Neural crest cell (in vitro differentiated cells): ENCODE measurements at regions not wholly inside any gene's neighbourhood (a gene's known extent, or its start where the extent isn't known, plus 50 kb on each side); places are given as distances from the start of the nearest gene placed in this dataset.

Source experiments
- DNase-seq: peaks from one replicate; pipeline ENCODE4 v3.0.0; 2021; ENCODE audit warnings: low read depth, mixed read lengths, low spot score
- H3K27ac Mint-ChIP-seq: one replicate; pipeline ENCODE4 v1.8.0; 2021; ENCODE audit warnings: mild to moderate bottlenecking, mixed read lengths; ENCODE audit not compliant: unreplicated experiment
- H3K27me3 Mint-ChIP-seq: 2 replicates; pipeline ENCODE4 v1.8.0; 2021; ENCODE audit warnings: low read depth, mild to moderate bottlenecking, mixed read lengths
- H3K36me3 Mint-ChIP-seq: 2 replicates; pipeline ENCODE4 v1.8.0; 2021; ENCODE audit warnings: low read depth, mild to moderate bottlenecking, mixed read lengths
- H3K4me1 Mint-ChIP-seq: 2 replicates; pipeline ENCODE4 v1.8.0; 2021; ENCODE audit warnings: mixed read lengths
- H3K4me3 Mint-ChIP-seq: one replicate; pipeline ENCODE4 v1.8.0; 2021; ENCODE audit warnings: mild to moderate bottlenecking, mixed read lengths
- H3K9me3 Mint-ChIP-seq: 2 replicates; pipeline ENCODE4 v1.8.0; 2021; ENCODE audit warnings: mixed read lengths
- CTCF ChIP-seq: fragments of 200-600 bp; sonication (generic); conservative IDR thresholded peaks from 2 replicates; pipeline ENCODE4 v1.5.0; 2021; ENCODE audit warnings: antibody characterized with exemption, mild to moderate bottlenecking

DNA sequence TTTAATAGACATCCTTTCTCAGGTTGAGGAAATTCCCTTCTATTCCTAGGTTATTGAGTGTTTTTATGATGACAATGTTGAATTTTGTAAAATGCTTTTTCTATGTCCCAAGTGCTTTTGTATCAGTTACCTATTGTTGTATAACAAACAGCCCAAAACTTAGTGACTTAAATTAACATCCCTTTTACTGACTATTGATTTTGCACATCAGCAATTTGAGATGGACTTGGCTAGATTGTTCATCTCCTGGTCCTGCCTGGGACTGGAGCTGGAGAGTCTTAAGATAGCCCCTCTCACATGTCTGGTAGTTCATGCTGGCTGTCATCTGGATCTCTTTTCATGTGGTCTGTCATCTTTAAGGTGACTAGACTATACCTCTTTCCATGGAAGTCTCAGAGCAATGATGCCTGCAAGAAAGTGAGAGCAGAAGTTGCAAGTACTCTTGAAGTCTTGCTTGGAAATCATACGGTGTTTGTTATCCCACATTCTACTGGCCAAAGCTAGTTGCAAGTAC, 132.6 kb downstream of the RPAP3 start:
- no peak overlapping the region for H3K4me3 Mint-ChIP-seq
- H3K27me3 Mint-ChIP-seq = peaks cover 4% of the 10 kb centered on the region
- TF ChIP-seq CTCF = no peak
- H3K36me3 Mint-ChIP-seq = no peaks in the 10 kb centered on the region
- DNase-seq = no peak
- H3K9me3 Mint-ChIP-seq = no peaks in the 10 kb centered on the region
- H3K4me1 Mint-ChIP-seq = peaks cover 17% of the 10 kb centered on the region
- no peak overlapping the region for H3K27ac Mint-ChIP-seq

- no peaks in the 10 kb centered on the region for H3K4me1 Mint-ChIP-seq
- TF ChIP-seq CTCF = no peak
- no peaks in the 10 kb centered on the region for H3K9me3 Mint-ChIP-seq
- no peak overlapping the region for H3K27ac Mint-ChIP-seq
- H3K36me3 Mint-ChIP-seq = no peaks in the 10 kb centered on the region
- DNase-seq = no peak
- H3K27me3 Mint-ChIP-seq = peaks cover 6% of the 10 kb centered on the region
- H3K4me3 Mint-ChIP-seq = no peak overlapping the region
Observed at GRCh38 chr12:47570151-47570550, 135.7 kb downstream of the RPAP3 start.

- Mint-ChIP-seq H3K4me3 (no peak overlapping the region), H3K27ac (no peak overlapping the region), H3K4me1 (peaks cover 12% of the 10 kb centered on the region), H3K9me3 (peaks cover 3% of the 10 kb centered on the region), H3K36me3 (no peaks in the 10 kb centered on the region), H3K27me3 (peaks cover 21% of the 10 kb centered on the region)
- DNase-seq = no peak
- TF ChIP-seq CTCF = no peak
Observed at GRCh38 chr12:47562201-47562600, 143.6 kb downstream of the RPAP3 start.

GRCh38 chr12:47561746-47562145, 144.1 kb downstream of the RPAP3 start:
- Mint-ChIP-seq H3K27ac (no peak overlapping the region), H3K4me1 (peaks cover 17% of the 10 kb centered on the region), H3K27me3 (peaks cover 20% of the 10 kb centered on the region), H3K9me3 (peaks cover 3% of the 10 kb centered on the region), H3K36me3 (no peaks in the 10 kb centered on the region), H3K4me3 (no peak overlapping the region)
- no peak for DNase-seq
- no peak for TF ChIP-seq CTCF

DNA sequence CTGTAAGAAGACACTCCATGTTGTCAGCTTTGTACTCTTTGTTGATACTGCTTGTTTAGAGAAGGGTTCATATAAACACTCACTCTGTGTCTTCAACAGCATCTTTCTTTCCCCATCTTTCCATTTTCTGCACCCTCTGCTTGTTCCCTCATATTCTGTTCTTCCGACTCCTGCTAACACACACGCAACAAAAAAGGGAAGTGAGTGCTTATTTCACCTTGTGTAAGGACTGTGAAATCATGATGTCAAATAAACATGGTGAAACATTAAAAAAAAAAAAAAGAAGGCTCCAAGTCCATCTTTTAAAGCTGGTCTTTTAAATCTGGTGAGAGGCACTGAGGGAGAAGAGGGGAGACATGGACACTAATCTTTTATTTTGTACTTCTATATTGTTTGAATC, 145.4 kb downstream of the RPAP3 start:
- Mint-ChIP-seq H3K4me1 (peaks cover 24% of the 10 kb centered on the region), H3K27ac (no peak overlapping the region), H3K4me3 (no peak overlapping the region), H3K27me3 (peaks cover 19% of the 10 kb centered on the region), H3K36me3 (no peaks in the 10 kb centered on the region), H3K9me3 (peaks cover 3% of the 10 kb centered on the region)
- DNase-seq = no peak
- no peak for TF ChIP-seq CTCF
